NCI-H2227 (cell line): ENCODE measurements at regions not wholly inside any gene's neighbourhood (a gene's known extent, or its start where the extent isn't known, plus 50 kb on each side); places are given as distances from the start of the nearest gene placed in this dataset.

Experiments
- DNase-seq: peaks from one replicate; lab custom pipeline; 2025; ENCODE audit not compliant: unreplicated experiment; lab: John Stamatoyannopoulos, UW

DNA sequence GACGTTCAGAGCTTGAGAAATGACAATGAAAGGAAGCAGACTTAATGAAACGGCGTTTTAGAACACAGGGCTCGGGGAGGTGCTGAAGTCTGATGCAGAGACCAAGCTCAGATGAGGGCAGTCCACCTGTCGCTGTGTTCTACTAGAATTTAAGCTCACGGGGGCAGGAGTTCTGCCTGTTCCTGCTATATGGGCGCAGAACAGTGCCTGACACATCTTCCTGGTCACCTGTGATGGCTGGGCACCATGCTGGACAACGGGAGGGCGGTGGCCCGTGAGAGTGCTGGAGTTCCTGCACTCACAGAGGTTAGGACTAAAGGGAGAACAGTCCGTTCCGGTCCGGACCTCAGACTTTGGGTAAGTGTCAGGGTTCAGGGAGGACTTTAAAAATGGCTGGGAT lies 130.6 kb downstream of the ERMARD start:
- DNase-seq, result no peak

DNA sequence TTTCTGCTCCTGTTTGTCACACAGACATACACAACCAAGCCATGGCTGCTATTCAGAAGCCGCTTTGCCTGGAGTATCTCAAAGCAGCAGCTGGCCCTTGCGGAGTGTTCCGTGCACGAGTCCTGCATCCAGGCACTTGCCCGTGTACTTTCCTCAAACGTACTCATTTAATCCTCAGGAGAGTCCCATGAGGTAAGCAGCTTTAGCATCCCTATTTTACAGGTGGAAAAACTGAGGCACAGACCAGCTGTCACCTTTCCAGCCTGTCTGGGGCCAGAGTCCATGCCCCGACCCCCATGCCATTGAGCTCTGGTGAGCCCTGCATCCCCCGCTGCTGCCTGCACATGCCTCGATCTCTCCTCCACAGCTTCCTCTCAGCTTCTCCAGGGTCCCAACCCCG lies 130.0 kb downstream of the ERMARD start:
- DNase-seq, result no peak

DNA sequence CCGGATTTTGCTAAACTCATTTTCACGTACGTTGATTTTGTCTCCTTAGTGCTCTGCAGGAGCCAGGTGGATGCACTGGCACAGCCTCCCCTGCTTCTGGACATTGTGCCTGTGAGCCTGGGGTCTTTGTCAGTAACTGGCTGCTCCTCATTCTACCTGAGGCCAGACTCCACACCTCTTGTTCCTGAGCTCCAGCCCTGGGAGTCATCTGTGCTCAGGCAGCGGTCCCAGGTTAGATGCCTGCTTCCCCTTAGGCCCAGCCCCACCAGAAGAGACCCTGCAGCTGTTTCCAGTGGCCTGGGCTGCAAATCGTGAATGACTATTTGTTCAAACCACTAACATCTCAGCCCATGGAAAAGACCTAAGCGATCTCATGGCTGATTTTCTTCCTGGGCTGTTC lies 129.1 kb downstream of the ERMARD start:
- no peak for DNase-seq

DNA sequence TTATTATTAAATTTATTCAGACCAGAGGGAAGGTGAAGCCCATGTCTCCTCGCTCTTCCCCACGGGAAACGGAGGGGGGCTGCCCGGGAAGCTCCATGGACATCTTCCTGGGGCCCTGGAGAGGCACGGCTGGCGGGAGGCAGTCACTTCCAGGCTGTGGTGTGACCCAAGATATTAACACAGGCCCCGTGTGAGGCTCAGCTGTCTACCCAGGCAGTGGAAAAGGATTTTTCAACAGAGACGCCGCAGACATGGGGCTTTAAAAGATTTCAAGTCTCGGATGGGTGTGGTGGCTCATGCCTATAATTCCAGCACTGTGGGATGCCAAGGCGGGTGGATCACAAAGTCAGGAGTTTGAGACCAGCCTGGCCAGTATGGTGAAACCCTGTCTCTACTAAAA lies 117.9 kb downstream of the ERMARD start:
- DNase-seq, result no peak

DNA sequence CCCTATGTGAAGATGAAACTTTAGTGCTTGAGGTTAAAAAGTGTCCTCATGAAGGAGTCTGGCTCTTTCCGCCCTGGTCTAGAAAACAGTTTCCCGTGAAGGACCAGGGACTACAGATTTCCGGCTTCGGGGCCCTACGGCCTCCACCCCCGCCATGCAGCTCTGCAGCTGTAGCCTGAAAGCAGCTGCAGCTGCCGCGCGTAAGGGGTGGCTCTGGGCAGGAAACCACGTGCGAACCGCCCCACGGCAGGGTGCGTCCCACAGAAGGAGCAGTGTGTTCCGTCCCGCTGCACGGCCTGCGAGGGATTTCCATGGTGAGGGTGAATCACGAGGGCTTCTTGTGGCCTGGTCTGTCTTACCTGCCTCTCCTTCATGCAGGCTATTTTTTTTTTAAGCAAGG lies 117.0 kb downstream of the ERMARD start:
- DNase-seq, result no peak

DNA sequence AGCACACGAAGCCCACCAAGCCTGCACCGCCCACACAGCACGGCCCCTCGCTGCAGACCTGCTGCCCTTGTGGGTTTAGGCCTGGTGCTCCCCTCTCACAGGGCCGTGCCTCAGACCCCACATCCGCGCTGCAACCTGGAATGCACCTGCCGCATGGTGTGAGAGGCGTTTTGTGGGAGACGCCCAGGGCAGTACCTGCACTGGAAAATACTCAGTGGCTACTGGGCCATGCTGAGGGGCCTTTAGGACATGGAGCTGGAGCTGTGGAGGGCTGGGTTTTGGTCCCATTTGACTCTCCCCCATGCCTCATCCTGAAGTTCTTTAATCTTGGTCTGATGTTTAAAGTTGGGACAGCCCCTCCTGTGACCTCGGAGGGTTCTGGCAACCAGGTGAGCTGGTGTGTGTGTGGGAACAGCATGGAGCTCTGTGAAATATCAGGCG lies 116.3 kb downstream of the ERMARD start:
- no peak for DNase-seq

DNA sequence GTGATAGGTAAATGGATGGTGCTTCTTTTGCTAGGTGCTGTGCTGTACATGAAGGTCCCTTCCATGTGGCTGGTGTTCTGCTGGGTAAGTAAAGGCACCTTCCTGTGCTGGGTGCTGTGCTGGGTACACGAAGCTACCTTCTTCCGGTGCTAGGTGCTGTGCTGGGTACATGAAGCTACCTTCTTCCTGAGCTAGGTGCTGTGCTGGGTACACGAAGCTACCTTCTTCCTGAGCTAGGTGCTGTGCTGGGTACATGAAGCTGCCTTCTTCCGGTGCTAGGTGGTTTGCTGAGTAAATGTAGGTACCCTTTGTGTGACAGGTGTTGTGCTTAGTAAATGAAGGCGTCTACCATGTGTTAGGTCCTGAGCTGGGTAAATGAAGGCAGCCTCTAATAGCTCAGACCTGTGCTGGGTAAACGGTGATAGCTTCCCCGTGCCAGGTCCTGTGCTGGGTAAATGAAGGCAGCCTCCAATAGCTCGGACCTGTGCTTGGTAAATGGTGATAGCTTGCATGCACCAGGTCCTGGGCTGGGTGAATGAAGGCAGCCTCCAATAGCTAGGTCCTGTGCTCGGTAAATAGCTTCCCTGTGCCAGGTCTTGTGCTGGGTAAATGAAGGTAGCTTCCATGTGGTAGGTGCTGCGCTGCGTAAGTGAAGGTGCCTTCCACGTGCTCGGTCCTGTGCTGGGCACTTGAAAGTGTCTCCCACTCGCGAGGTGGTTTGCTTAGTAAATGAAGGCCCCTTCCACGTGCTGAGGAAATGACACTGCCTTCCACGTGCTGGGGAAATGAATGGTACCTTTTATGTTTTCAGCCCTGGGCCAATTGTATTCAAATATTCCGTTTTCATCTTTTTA lies 115.5 kb downstream of the ERMARD start:
- no peak for DNase-seq

DNA sequence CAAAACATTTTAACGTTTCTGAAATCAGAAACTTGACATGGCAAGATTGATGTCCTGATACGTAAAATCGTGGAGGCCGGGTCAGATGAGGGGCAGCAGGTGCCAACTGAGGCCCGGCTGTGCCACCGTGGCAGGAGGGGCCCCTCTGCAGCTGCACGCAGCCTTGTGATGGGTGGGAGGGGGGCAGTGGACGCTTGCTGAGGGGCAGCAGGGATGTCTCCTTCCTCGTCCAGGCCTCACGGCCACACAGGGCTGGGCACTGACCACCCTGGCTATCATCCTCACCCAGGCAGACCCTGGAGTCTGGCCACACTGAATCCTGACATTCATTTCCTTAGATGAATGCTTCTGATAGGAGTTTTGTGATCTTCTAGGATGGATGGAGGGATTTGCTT lies 114.7 kb downstream of the ERMARD start:
- no peak for DNase-seq

DNA sequence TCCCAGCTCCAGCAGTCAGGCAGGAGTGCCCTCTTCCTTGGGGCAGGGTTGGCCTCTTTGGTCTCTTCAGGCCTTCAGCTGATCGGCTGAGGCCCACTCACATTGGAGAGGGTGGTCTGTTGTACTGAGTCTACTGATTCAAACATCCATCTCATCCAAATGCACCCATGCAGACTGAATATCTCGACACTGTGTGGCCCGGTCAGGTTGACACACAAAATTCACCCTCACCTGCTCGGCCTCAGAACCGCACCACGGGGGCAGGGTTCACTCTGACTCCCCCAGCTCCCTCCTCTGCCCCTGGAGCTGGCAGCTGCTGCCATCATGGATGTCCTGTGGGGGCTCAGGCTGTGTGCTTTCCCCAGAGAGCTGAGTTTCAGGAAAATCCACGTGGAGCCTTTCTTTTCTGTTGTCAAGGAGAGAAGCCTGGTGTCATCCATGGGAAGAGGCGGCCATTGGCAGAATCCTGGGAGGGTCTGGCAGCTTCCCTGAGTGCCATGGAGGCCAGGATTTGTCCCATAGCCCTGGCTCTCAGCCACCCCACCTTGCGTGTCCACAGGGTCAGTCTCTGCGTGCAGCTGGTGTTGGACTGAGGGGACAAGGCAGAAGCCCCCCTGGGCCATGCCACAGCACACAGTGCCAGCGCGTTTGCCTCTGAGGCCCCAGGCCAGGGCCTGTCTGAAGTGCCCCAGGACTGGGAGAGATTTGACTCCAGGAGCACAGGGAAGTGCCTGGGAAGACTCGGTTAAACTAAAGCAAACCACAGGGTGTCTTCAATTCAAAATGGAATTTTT lies 114.1 kb downstream of the ERMARD start:
- no peak for DNase-seq

DNA sequence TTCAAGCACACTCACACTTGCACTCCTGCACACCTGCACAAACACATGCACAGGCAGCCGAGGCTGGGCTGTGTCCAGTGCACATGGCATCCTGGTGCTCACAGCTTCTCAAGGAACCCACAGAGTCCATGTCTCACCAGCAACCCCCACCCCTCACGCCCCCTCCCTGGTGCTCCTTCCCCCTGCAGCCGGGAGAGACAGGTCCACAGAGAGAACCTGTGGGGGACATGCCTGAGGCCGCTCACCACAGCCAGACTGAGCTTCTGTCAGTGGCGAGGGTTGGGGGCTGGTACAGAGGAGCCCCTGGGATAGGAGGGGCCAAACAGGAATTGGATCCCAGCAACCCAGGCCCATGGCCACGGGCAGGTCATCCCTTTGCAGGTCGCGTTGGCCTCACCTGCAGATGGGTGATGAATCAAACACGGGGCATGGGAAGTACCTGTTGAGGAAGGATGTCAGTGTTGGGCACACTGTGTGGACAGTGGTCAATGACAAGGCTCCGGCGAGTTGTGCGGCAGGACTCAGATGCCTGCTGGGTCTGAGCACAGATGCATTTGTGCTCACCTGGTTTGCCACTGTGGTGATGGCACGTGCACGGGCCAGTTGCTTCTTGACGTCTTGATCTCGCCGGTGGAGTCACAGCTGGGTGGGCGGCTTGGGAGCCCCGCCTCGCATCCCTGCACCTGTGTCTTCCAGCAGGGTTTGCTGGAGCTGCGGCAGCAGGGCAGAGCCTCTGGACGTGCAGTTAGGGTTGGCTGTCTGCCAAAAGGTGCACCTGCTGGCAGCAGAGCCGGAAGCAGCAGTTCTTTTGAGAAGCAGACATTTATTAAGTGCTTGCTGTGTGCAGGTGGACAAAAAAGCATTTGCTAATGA lies 113.0 kb downstream of the ERMARD start:
- peak; percentile 56 for DNase-seq

DNA sequence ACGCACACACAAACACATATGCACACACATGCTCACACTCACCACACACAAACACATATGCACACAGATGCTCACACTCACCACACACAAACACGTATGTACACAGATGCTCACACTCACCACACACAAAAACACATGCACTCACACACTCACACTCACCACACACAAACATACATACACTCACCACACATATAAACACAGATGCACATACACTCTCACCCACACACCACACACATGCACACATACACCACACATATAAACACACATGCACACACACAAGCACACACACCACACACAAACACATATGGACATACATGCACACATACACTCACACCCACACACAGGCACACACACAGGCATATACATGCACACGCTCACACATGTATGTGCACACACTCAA lies 112.3 kb downstream of the ERMARD start:
- DNase-seq, result no peak

DNA sequence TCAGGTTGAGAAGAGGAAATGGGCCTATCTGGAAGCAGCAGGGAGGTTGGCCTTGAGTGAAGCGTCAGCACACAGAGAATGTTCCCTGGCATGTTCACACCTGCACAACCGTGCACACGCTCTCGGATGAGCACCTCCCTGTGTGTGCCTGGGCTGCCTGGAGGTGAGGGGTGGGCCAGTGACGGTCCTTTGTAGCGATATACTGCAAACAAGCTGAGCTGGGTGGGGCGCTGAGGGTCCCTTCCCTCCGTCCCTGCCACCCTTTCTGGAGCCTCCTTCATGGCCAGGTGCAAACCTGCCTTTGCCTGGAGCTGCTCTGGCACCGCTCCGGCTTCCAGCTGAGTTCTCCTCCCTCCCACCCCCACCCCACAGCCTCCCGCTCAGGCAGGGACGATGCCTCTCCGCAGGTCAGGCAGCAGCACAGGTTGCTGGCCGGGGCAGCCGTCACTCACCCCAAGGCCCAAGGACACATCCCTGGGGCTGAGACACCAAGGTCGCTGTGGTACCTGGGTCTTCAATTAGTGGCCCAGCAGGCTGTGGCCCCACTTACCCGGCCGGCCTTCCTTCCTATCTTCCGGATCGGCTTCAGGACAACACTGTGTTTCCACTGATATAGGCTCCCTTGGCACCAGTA lies 111.6 kb downstream of the ERMARD start:
- no peak for DNase-seq

DNA sequence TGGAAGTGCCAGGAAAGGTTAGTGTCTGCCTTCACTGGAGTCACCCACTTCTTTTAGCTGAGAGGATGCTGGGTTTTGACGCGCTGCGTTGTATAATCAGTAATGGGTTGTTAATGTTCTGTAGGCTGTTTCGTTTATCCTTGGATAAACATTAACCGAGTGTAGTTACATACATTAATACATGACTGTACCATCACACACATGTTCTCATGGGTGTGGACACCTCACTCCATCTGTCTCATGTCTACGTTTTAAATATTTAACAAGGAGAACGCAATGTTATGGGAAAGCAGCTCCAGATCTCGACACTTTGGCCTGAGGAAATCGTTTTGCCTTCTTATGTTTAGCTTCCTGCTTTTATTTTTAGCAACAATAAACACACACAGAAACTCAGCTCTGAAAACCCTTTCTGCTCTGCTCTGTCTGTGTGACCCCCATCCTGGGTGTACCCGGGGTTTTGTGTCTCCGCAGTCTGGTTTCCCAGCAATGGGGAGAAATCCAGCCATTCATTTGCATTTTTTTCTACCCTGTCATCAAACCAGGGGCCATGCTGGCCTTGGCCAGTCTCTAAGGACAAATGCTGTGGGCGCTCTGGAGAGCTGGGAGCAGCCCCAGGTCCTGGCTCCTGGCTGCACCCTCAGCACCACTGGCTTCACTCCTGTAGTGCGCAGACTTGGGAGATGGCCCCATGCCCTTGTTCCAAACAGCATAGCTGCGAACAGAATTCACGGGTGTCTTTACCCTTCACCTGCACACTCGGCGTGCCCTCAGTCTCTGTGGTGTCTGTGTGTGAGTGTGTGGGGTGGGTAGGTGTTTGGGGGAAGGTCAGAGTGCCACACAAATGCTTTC lies 110.8 kb downstream of the ERMARD start:
- DNase-seq, result no peak

DNA sequence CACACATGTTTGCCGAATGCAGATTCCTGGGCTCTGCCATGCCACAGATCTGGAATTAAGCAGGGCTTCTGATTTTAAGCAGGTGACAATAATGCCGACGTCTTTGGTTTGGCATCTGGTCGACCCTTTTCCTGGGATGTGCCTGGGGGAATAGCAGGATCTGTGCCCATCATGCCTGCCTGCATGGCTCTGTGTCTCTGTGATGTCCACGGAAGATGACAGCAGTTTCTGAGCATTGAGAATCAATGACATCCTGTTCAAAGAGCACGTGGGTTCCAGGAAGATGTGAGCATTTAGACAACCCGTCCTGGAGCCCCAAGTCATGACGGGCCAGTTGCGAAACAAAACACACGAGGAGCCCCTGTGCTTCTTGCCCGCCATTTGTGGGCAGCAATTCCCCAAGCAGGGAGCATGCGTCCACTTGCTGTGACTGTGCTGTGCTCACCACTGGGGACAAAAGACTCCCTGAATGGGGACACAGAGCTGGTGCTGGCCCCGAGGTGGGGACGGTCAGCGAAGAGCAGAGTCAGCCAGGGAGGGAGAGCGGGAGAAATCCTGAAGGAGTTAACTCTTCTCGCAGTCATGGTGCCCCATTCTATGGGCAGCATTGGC lies 110.1 kb downstream of the ERMARD start:
- no peak for DNase-seq

DNA sequence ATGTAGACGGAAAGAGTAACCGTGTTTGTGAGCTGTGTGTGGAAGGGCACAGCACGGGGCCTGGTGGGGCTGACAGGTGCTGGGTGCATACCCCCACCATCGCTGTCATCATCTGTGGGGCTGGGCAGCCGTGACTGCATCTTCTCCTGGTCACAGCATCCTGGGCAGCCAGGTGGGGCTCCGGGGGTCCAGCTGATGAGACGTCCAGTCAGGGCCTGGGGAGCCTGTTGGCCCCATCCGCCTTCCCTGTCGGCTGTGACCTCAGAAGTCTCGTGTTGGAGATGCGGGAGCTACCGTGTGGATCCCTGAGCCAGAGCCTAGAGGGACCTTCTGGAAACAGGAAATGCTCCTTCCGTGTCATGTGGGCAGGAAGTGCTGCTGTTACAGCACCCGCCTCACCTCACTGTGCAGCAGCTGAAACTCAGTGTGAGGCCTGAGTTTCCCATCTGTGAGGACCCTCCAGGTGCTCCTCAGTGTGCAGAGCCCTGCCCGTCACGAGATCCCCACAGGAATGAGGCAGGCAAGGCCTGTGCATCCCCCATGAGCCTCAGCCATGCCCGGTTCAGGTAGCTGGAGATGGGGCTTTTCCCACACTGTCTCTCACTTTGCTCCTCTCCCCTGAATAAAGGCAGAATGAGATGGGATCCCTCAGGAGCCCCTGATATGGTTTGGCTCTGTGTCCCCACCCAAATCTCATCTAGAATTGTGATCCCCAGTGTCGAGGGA lies 108.7 kb downstream of the ERMARD start:
- no peak for DNase-seq

DNA sequence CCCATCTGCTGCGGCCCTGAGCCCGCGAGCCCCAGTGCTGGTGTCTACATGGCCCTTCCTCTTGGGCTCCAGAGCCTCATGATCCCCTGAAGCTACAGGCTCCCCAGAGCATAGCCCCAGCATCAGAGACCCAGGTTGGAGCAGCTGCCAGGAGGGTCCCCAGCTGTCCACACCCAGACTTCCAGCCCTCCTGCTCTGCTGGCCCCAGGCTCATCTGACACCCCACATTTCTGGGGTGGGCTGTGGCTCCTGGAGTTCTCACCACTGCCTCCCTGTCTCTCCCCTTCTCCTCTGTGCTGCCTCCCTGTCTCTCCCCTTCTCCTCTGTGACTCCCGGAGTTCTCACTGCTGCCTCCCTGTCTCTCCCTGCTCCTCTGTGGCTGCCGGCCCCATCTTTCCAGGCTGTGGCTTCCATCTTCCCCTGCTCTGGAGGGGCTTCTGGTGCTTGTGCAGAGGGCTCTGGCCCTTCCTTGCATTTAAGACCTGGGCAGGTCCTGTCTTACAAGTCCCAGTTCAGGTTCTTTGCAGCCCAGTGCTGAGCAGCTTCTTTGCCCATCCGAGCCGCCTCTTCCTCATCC lies 108.1 kb downstream of the ERMARD start:
- no peak for DNase-seq

DNA sequence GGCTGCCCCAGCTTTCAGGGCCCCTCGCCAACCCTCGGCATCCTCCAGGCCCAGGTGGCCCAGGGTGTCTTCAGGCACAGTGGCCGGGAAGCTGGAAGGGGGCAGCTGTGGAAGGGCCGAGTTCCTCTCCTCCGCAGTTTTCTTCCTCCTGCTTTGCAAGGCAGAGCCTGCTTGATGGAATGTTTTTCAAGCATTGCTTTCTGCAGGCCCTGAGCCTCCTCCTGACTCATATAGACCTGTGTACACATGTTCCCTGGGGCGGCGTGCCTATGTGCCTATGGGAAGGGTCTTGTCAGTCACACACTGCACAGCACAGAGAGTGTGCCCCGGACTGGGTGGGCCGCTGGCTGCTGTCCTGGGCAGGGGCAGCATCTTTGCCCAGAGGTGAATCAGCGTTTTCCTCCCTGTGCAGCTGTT lies 107.5 kb downstream of the ERMARD start:
- no peak for DNase-seq

DNA sequence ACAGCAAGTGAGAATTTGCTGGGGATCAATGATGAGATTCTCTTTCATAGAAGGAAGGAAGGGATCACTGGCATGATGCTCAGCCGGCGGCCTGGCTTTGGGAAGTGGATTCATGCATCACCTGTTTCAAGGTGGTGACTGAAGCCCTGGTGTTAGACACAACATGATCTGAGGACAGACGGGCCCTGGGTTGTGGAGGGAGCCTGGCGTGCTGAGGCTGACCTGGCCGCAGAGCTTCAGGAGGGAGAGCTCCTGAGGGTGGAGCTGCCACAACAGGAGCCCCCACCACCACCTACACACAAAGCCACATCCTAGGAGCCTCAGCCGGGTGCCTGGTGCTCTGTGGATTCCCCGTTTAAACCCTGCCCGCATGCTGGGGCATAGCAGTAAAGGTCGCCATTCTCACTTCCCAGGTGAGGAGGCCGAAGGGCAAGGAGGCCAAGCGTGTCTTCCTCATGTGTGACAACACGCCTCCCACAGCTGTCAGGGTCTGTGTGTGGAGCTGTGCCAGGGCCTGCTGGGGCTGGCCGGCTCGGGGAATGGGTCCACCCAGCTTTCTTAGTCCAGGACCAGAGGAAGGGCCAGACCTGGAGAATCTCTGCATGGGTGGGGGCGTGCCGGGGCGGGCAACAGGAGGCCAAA lies 107.0 kb downstream of the ERMARD start:
- no peak for DNase-seq
